Osteocyte (in vitro differentiated cells): ENCODE measurements at regions not wholly inside any gene's neighbourhood (a gene's known extent, or its start where the extent isn't known, plus 50 kb on each side); places are given as distances from the start of the nearest gene placed in this dataset.

Source experiments
- DNase-seq: peaks from one replicate; pipeline ENCODE4 v3.0.0; 2021; ENCODE audit warnings: mixed read lengths; ENCODE audit not compliant: unreplicated experiment; ENCODE audit errors: extremely low spot score
- H3K27ac Mint-ChIP-seq: one replicate; pipeline ENCODE4 v1.8.0; 2021; ENCODE audit warnings: mild to moderate bottlenecking, mixed read lengths; ENCODE audit not compliant: unreplicated experiment
- H3K27me3 Mint-ChIP-seq: one replicate; pipeline ENCODE4 v1.8.0; 2021; ENCODE audit warnings: mixed read lengths; ENCODE audit not compliant: unreplicated experiment
- H3K36me3 Mint-ChIP-seq: one replicate; pipeline ENCODE4 v1.8.0; 2021; ENCODE audit warnings: mixed read lengths; ENCODE audit not compliant: unreplicated experiment
- H3K4me1 Mint-ChIP-seq: one replicate; pipeline ENCODE4 v1.8.0; 2021; ENCODE audit warnings: mixed read lengths; ENCODE audit not compliant: unreplicated experiment
- H3K4me3 Mint-ChIP-seq: one replicate; pipeline ENCODE4 v1.8.0; 2021; ENCODE audit warnings: mild to moderate bottlenecking, moderate library complexity, mixed read lengths; ENCODE audit not compliant: unreplicated experiment
- H3K9me3 Mint-ChIP-seq: one replicate; pipeline ENCODE4 v1.8.0; 2021; ENCODE audit warnings: mixed read lengths; ENCODE audit not compliant: unreplicated experiment
- TF ChIP-seq, protein P1 (sequence below): fragments of 200-600 bp; sonication (generic); IDR thresholded peaks from 2 replicates; pipeline ENCODE4 v1.5.0; 2021; ENCODE audit warnings: antibody characterized with exemption, mild to moderate bottlenecking, moderate library complexity

DNA sequence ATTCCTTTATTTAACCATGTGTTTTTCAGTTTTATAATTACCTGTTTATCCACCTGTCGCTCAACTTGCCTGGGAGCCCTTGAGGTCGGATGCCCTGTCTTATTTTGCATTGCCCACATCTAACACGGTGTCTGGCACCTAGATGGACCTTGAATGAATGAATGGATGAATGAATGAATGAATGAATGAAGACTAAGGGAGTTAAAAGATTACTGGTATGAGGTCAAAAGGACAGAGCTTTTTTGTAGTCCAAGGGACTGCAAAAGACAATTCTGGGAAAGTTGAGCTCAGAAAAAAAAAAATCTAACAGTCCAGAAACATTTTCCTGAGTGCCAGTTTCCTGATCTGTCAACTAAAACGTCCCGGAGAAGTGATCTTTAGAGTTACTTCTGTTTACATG lies 244.6 kb upstream of the MYOCD start:
- Mint-ChIP-seq H3K36me3 (no peaks in the 10 kb centered on the region), H3K4me3 (no peak overlapping the region), H3K4me1 (no peaks in the 10 kb centered on the region), H3K27ac (no peak overlapping the region), H3K27me3 (no peaks in the 10 kb centered on the region), H3K9me3 (peaks cover 9% of the 10 kb centered on the region)
- no peak for DNase-seq
- TF ChIP-seq, protein P1, sequence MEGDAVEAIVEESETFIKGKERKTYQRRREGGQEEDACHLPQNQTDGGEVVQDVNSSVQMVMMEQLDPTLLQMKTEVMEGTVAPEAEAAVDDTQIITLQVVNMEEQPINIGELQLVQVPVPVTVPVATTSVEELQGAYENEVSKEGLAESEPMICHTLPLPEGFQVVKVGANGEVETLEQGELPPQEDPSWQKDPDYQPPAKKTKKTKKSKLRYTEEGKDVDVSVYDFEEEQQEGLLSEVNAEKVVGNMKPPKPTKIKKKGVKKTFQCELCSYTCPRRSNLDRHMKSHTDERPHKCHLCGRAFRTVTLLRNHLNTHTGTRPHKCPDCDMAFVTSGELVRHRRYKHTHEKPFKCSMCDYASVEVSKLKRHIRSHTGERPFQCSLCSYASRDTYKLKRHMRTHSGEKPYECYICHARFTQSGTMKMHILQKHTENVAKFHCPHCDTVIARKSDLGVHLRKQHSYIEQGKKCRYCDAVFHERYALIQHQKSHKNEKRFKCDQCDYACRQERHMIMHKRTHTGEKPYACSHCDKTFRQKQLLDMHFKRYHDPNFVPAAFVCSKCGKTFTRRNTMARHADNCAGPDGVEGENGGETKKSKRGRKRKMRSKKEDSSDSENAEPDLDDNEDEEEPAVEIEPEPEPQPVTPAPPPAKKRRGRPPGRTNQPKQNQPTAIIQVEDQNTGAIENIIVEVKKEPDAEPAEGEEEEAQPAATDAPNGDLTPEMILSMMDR: no peak

DNA sequence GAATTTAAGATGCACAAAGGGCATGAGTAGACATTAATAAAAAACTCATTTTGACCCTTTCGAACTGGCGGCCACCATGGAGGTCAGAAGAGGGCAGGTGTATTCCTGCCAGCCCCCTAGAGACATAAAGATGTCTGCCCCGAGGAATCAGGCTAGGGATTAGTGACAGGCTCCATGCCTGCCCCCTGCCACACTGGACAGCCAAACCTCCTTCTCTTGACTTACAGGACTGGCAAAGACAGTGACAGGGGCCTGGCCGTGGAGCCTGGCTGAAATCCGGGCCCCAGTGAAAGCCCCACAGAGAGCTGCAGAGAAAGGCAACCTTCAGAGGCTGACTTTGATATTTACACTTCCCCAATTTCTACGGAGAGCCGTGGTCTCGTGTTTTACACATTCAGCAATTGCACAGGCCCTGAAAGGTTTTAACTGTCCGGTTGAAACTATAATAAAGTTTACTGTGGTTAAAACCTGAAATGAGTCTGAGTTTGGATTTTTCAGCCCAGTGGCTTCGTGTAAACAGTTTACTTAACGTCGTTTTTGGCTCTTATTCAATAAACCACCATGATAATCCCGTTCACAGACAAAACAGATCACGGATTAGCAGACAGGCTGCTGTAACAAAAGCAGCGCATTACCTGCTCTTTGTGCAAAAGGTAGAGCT lies 243.9 kb upstream of the MYOCD start:
- peaks cover 9% of the 10 kb centered on the region for H3K9me3 Mint-ChIP-seq
- DNase-seq: no peak
- no peaks in the 10 kb centered on the region for H3K27me3 Mint-ChIP-seq
- TF ChIP-seq, protein P1: no peak
- no peaks in the 10 kb centered on the region for H3K4me1 Mint-ChIP-seq
- no peaks in the 10 kb centered on the region for H3K36me3 Mint-ChIP-seq
- no peak overlapping the region for H3K4me3 Mint-ChIP-seq
- H3K27ac Mint-ChIP-seq: no peak overlapping the region

DNA sequence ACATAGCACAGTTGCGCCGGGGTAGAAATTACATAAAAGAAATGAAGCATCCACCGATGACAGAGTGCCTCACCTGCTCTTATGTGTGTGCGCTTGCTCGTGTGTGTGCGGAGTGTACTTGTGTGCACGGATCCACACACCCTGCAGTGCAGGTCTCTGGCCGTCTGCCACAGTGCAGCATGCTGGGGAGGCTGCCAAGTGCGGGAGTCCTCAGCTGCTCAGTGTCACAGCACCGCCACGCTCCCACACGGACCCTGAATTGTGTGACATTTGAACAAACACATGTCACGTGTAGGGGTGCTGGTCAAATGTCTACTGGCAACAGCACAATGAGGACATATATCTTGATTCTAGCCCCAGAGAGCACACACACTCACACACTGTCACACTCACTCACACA lies 243.0 kb upstream of the MYOCD start:
- H3K27me3 Mint-ChIP-seq: no peaks in the 10 kb centered on the region
- no peak for DNase-seq
- H3K9me3 Mint-ChIP-seq: peaks cover 3% of the 10 kb centered on the region
- TF ChIP-seq, protein P1: no peak
- H3K36me3 Mint-ChIP-seq: no peaks in the 10 kb centered on the region
- H3K4me1 Mint-ChIP-seq: no peaks in the 10 kb centered on the region
- H3K4me3 Mint-ChIP-seq: no peak overlapping the region
- H3K27ac Mint-ChIP-seq: no peak overlapping the region

DNA sequence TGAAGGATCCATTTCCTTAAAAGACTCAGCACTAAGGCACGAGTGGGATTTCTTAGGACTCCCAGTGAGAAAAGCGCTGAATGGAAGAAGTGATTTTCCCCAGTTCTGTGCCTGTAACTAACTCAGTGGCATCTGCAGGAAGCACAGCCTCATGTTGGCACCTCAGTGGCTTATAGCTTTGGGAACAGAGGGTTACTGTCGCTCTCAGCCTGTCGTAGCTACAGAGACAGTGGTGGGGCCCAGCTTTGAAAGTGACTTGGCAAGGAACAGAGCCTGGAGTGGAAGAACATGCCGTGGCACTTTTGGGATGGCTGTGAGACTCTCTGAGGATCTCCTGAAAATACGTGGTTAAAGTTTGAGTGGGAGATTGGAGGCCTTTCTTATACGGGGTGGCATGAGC lies 242.4 kb upstream of the MYOCD start:
- Mint-ChIP-seq H3K36me3 (no peaks in the 10 kb centered on the region), H3K27ac (no peak overlapping the region), H3K4me3 (no peak overlapping the region), H3K9me3 (peaks cover 3% of the 10 kb centered on the region), H3K4me1 (no peaks in the 10 kb centered on the region), H3K27me3 (no peaks in the 10 kb centered on the region)
- DNase-seq: no peak
- TF ChIP-seq, protein P1: no peak

DNA sequence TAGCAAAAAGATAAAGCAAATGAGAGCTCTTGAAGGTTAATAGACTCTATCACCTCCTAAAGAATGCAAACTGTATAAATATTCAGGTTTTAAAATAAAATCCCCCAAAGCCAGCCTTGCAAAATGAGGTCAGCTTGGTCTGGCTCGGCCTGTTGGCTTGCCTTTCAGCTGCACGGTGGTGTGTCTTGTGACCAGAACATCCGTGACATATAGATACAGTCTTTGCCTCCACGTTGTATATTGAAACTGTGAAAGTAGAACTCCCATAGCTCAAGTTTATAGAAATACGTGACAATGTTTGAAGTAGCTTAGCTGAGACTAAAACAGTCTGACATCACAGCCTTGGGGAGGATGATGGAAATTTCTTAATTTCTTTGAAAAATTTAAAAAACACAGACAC lies 236.6 kb upstream of the MYOCD start:
- Mint-ChIP-seq H3K36me3 (no peaks in the 10 kb centered on the region), H3K27ac (no peak overlapping the region), H3K9me3 (peaks cover 3% of the 10 kb centered on the region), H3K4me1 (no peaks in the 10 kb centered on the region), H3K4me3 (no peak overlapping the region), H3K27me3 (no peaks in the 10 kb centered on the region)
- TF ChIP-seq, protein P1: no peak
- DNase-seq: no peak
